SH-SY5Y (cell line): ENCODE measurements at regions not wholly inside any gene's neighbourhood (a gene's known extent, or its start where the extent isn't known, plus 50 kb on each side); places are given as distances from the start of the nearest gene placed in this dataset.

ENCODE experiments used
- GATA2 ChIP-seq: IDR thresholded peaks from 2 replicates; pipeline ENCODE4 v1.6.1; 2011; ENCODE audit warnings: mild to moderate bottlenecking, low read depth, low read length
- GATA3 ChIP-seq: IDR thresholded peaks from 2 replicates; pipeline ENCODE4 v1.6.1; 2011; ENCODE audit warnings: low read depth, mild to moderate bottlenecking, low read length, moderate library complexity

DNA sequence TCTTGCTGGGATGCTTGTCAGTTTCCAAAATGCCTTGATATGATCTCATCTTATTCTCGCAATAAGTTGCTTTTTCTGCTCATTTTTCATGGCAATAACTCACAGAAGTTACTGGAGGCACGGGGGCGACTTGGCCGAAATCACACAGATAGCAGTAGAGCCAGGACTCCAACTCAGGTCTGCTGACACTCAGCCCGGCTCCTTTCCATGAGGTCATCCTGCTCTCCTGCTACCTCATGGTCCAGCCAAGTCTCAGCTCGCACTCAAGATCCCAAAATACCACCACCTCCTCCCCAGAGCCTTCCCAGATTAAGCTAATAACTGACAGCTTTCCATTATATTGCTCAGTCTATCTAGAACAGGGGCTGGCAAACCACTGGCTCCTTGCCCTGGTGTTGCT, 269.5 kb downstream of the MAP2K4 start:
- no peak for TF ChIP-seq GATA2
- TF ChIP-seq GATA3 = no peak
